GM21723 (cell line): ENCODE measurements at regions not wholly inside any gene's neighbourhood (a gene's known extent, or its start where the extent isn't known, plus 50 kb on each side); places are given as distances from the start of the nearest gene placed in this dataset.

Experiments used
- ATAC-seq: cut with Tn5 transposase; IDR thresholded peaks from one replicate; pipeline ENCODE4 v1.9.1; 2021; ENCODE audit warnings: mild to moderate bottlenecking, moderate library complexity; ENCODE audit not compliant: unreplicated experiment

- ATAC-seq: no peak
These were observed 84.7 kb upstream of the ZP4 start for GRCh38 chr1:237975376-237975775.

- no peak for ATAC-seq
These were observed 81.5 kb upstream of the ZP4 start for GRCh38 chr1:237972186-237972585.

- no peak for ATAC-seq
These were observed 72.3 kb upstream of the ZP4 start for GRCh38 chr1:237962985-237963384.

GRCh38 chr1:237961754-237962153, 71.0 kb upstream of the ZP4 start:
- ATAC-seq: no peak

- ATAC-seq: no peak
These were observed 69.1 kb upstream of the ZP4 start for GRCh38 chr1:237959838-237960237.

GRCh38 chr1:237953238-237953637, 62.5 kb upstream of the ZP4 start:
- no peak for ATAC-seq
